ENCODE measurements at regions not wholly inside any gene's neighbourhood (a gene's known extent, or its start where the extent isn't known, plus 50 kb on each side); places are given as distances from the start of the nearest gene placed in this dataset.

DNA sequence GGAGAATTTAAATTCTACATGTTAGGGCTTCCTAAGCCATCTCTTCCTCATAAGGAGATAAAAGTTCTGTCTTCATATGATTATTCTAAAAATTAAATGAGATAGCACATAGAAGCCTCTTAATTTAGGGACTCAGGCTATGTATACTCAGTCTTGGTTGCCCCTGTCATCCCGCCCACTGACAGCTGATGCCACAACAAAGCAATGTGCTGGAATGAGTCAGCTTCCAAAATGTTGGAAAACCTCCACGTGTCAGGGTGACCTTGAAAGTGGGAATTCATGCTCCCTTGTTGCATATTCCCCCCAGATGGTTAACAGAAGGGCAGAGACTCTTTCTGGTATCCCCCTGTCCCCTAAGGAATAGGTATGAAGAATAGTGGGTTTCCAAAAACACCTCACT lies 238.0 kb upstream of the DDHD1 start (continued):
- TF ChIP-seq, protein P1, sequence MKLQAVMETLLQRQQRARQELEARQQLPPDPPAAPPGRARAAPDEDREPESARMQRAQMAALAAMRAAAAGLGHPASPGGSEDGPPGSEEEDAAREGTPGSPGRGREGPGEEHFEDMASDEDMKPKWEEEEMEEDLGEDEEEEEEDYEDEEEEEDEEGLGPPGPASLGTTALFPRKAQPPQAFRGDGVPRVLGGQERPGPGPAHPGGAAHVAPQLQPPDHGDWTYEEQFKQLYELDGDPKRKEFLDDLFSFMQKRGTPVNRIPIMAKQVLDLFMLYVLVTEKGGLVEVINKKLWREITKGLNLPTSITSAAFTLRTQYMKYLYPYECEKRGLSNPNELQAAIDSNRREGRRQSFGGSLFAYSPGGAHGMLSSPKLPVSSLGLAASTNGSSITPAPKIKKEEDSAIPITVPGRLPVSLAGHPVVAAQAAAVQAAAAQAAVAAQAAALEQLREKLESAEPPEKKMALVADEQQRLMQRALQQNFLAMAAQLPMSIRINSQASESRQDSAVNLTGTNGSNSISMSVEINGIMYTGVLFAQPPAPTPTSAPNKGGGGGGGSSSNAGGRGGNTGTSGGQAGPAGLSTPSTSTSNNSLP (IDR thresholded peaks at IDR 0.05; ENCODE audit: borderline replicate concordance, low read depth, low read length), result no peak
- TF ChIP-seq CCAR2 (IDR thresholded peaks at IDR 0.05; ENCODE audit: low read depth, low read length), result no peak
- TF ChIP-seq NFYB (IDR thresholded peaks at IDR 0.05; ENCODE audit: extremely low read depth, insufficient read length), result no peak

- no TSS peak for BruUV-seq (replicated peaks)
- in situ Hi-C loops (cut with MboI) (no loop called here), intact Hi-C loops (cut with micrococcal nuclease) (no loop called here)
- no peak overlapping the region for H3K27ac ChIP-seq (ENCODE audit: extremely low read depth, low read depth, low read length)
- no peak for ATAC-seq
- no peaks in the 10 kb centered on the region for H3K4me1 ChIP-seq (replicated peaks in 1 of 2; ENCODE audit: control insufficient read depth in 2 of 2, insufficient read depth in 2 of 2, low read length in 2 of 2)
- no peaks in the 10 kb centered on the region for H3K79me2 ChIP-seq (ENCODE audit: control insufficient read depth, insufficient read depth, low read length)
- no peaks in the 10 kb centered on the region for H3K9me3 ChIP-seq (replicated peaks; ENCODE audit: control insufficient read depth, insufficient read depth, low read depth, low read length)
- no peak overlapping the region for H3K4me2 ChIP-seq (ENCODE audit: insufficient read depth, low read length)
- no peak overlapping the region for H3K9ac ChIP-seq (ENCODE audit: insufficient read depth in 1 of 2, low read depth in 2 of 2, low read length in 2 of 2)
- ChIA-PET POLR2A (no interaction called here), CTCF (ENCODE audit: low intra/inter-chr PET ratio) (no interaction called here)
- no peak overlapping the region for H3K4me3 ChIP-seq
- no peak overlapping the region for H2AFZ ChIP-seq (ENCODE audit: low read depth, low read length)
- whole genome bisulfite sequencing (ENCODE audit: insufficient coverage, low coverage, missing lambda C conversion rate), result 2% methylated on average over 7 of the region's 7 CpGs
- H3K9me1 ChIP-seq (ENCODE audit: control insufficient read depth, insufficient read depth, low read length), result no peaks in the 10 kb centered on the region
- DNase-seq (ENCODE audit: extremely low read depth in 1 of 4, low spot score in 3 of 4), result no peak
- FAIRE-seq, result no peak
- no peaks in the 10 kb centered on the region for H3K27me3 ChIP-seq (ENCODE audit: control insufficient read depth in 2 of 2, insufficient read depth in 2 of 2, low read length in 2 of 2)
- H4K20me1 ChIP-seq (replicated peaks; ENCODE audit: control insufficient read depth, insufficient read depth, low read length), result no peaks in the 10 kb centered on the region
- H3K36me3 ChIP-seq (ENCODE audit: control insufficient read depth, insufficient read depth, low read length), result no peaks in the 10 kb centered on the region
- TF ChIP-seq RREB1 (CRISPR knock-in tag; IDR thresholded peaks at IDR 0.05), result no peak
- TF ChIP-seq THAP7 (CRISPR knock-in tag; IDR thresholded peaks at IDR 0.05), result no peak
- TF ChIP-seq HEY1 (CRISPR knock-in tag; IDR thresholded peaks at IDR 0.05; ENCODE audit: borderline replicate concordance), result no peak
- no peak for TF ChIP-seq CBX1 (IDR thresholded peaks at IDR 0.05; ENCODE audit: low read depth)
- no peak for TF ChIP-seq PATZ1 (CRISPR knock-in tag; IDR thresholded peaks at IDR 0.05; ENCODE audit: borderline replicate concordance)
- no peak for TF ChIP-seq PTTG1 (tag; IDR thresholded peaks at IDR 0.05; ENCODE audit: low read depth)
These were observed 236.9 kb upstream of the DDHD1 start for GRCh38 chr14:53390008-53390407.
